Right lobe of liver (tissue), 6 donors: ENCODE measurements at regions not wholly inside any gene's neighbourhood (a gene's known extent, or its start where the extent isn't known, plus 50 kb on each side); places are given as distances from the start of the nearest gene placed in this dataset.

Experiments used
- ATAC-seq, 4 donors: fragments of 200-7000 bp; cut with Tn5 transposase; one replicate each; pipeline ENCODE4 v1.9.1; 2020; ENCODE audit warnings: mild to moderate bottlenecking in 4 of 4, moderate library complexity in 4 of 4
- DNase-seq, 3 donors: peaks; one replicate each; pipeline ENCODE4 v3.0.0-alpha.2; 2020
- H3K27ac ChIP-seq, 3 donors: fragments of 200-600 bp; one replicate each; pipeline ENCODE4 v1.8.0; 2022
- H3K27me3 ChIP-seq, 2 donors: fragments of 200-600 bp; one replicate each; pipeline ENCODE4 v1.8.0; 2022
- H3K36me3 ChIP-seq, 4 donors: fragments of 200-600 bp; sonication (generic) in 1 of 4; one replicate each; pipeline versions ENCODE4 v1.5.1 to v1.8.0; 2017 to 2022; ENCODE audit warnings: control low read depth in 1 of 4
- H3K4me1 ChIP-seq, 4 donors: fragments of 200-600 bp; sonication (generic) in 1 of 4; one replicate each; pipeline versions ENCODE4 v1.5.1 to v1.8.0; 2017 to 2022; ENCODE audit warnings: control low read depth in 1 of 4
- H3K4me3 ChIP-seq, 3 donors: fragments of 200-600 bp; one replicate each; pipeline ENCODE4 v1.8.0; 2022
- H3K9me3 ChIP-seq, 4 donors: fragments of 200-600 bp; sonication (generic) in 1 of 4; one replicate each; pipeline versions ENCODE4 v1.5.1 to v1.8.0; 2017 to 2022; ENCODE audit warnings: control low read depth in 1 of 4
- CTCF ChIP-seq, 4 donors: fragments of 200-600 bp in 3 of 4; fragments of 450-650 bp in 1 of 4; IDR thresholded peaks; one replicate each; pipeline versions ENCODE4 v1.5.1 to v1.8.0; 2016 to 2022; ENCODE audit warnings: antibody characterized with exemption in 4 of 4, mild to moderate bottlenecking in 2 of 4
- POLR2A ChIP-seq: fragments of 450-650 bp; IDR thresholded peaks from one replicate; pipeline ENCODE4 v1.6.1; 2017; ENCODE audit warnings: antibody characterized with exemption, mild to moderate bottlenecking
- WGBS: methylation state at CpG from one replicate; pipeline ENCODE4 v1.1.6; 2018; ENCODE audit warnings: low coverage, low lambda C conversion rate; ENCODE audit not compliant: insufficient coverage; ENCODE audit errors: missing lambda C conversion rate; 5-methylcytosine and 5-hydroxymethylcytosine counted together
- intact Hi-C, 2 donors: fragments of 100-400 bp; cut with DNase I; formaldehyde crosslinking; loops; one replicate each; pipeline versions ENCODE4 v1.11.2 to v1.14.1; 2022
- donor health status: DM: no; HTN: yes; CAD: no.
- donor health status: DM: no; HTN: no; CAD: no.
- donor health status: DM: no; HTN: no; CAD: no.
- donor health status: DM: no; HTN: yes; CAD: no.
- donor health status: DM: no; HTN: yes; CAD: no.

GRCh38 chr7:124550036-124550435 lies 215.6 kb downstream of the GPR37 start:
- no peaks in the 10 kb centered on the region for H3K9me3 ChIP-seq
- H3K36me3 ChIP-seq = no peaks in the 10 kb centered on the region
- 50% methylated on average over 1 of the region's 1 CpG for WGBS
- intact Hi-C loops = no loop called here
- DNase-seq = no peak
- no peak overlapping the region for H3K27ac ChIP-seq
- H3K27me3 ChIP-seq = no peaks in the 10 kb centered on the region
- no peaks in the 10 kb centered on the region for H3K4me1 ChIP-seq
- ATAC-seq = no peak
- TF ChIP-seq CTCF (IDR thresholded peaks at IDR 0.05) (no peak), POLR2A (no peak)
- no peak overlapping the region for H3K4me3 ChIP-seq

GRCh38 chr7:124542476-124542875 lies 223.1 kb downstream of the GPR37 start:
- DNase-seq = no peak
- Histone ChIP-seq H3K27me3 (no peaks in the 10 kb centered on the region), H3K27ac (no peak overlapping the region), H3K4me3 (no peak overlapping the region), H3K36me3 (no peaks in the 10 kb centered on the region), H3K4me1 (no peaks in the 10 kb centered on the region), H3K9me3 (no peaks in the 10 kb centered on the region)
- TF ChIP-seq POLR2A (no peak), CTCF (IDR thresholded peaks at IDR 0.05) (no peak)
- intact Hi-C loops = no loop called here
- WGBS = 75% methylated on average over 1 of the region's 1 CpG
- ATAC-seq = no peak

GRCh38 chr7:124536156-124536762 lies 229.3 kb downstream of the GPR37 start:
- WGBS = 30% methylated on average over 3 of the region's 3 CpGs
- ATAC-seq = peak; percentile 45 to 90 (median 77)

DNA sequence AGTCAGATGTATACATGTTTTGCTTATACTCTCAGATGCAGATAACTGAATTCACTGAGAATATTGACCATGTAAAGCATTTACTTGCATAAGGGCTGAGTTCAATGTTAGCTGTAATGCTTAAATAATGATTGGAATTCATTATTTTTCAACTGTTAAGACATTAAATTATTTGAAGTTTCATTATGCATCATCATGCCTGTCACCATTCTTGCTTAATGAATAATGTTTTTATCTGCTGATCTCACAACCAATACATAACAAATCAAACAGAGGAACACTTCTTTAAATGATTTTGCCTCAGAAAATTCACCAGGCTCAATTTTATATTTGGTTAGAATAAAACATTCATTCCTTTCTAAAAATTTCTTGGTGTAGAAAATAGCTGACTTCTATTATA lies 233.4 kb downstream of the GPR37 start:
- H3K27me3 ChIP-seq = no peaks in the 10 kb centered on the region
- no peak overlapping the region for H3K4me3 ChIP-seq
- no peak overlapping the region for H3K27ac ChIP-seq
- ATAC-seq = no peak
- no peak for DNase-seq
- H3K4me1 ChIP-seq = peaks cover 0 to 14% (median 3%) of the 10 kb centered on the region in 4 donors
- no peaks in the 10 kb centered on the region for H3K36me3 ChIP-seq
- intact Hi-C loops = no loop called here
- TF ChIP-seq POLR2A = no peak
- TF ChIP-seq CTCF (IDR thresholded peaks at IDR 0.05) = no peak
- H3K9me3 ChIP-seq = no peaks in the 10 kb centered on the region

More at GRCh38 chr7:124536156-124536762, 229.3 kb downstream of the GPR37 start:
- TF ChIP-seq CTCF (IDR thresholded peaks at IDR 0.05) = no peak
- no peak for TF ChIP-seq POLR2A
- DNase-seq = no peak
- H3K9me3 ChIP-seq = no peaks in the 10 kb centered on the region
- peaks cover 0 to 14% (median 3%) of the 10 kb centered on the region in 4 donors for H3K4me1 ChIP-seq
- H3K27ac ChIP-seq = peak overlapping the region in 2 of 3 donors; percentile 23 to 36
- H3K4me3 ChIP-seq = no peak overlapping the region
- intact Hi-C loops = no loop called here
- no peaks in the 10 kb centered on the region for H3K27me3 ChIP-seq
- no peaks in the 10 kb centered on the region for H3K36me3 ChIP-seq

DNA sequence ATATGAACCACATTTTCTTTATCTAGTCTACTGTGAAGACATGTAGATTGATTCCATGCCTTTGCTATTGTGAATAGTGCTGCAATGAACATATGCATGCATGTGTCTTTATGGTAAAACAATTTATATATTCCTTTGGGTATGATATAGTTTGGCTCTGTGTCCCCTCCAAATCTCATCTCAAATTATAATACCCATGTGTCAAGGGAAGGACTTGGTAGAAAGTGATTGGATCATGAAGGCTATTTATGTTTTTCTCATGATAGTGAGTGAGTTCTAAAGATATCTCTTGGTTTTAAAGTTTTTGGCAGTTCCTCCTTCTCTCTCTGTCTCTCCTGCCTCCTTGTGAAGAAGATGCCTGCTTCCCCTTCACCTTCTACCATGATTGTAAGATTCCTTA lies 248.7 kb downstream of the GPR37 start:
- Histone ChIP-seq H3K9me3 (no peaks in the 10 kb centered on the region), H3K27ac (no peak overlapping the region), H3K27me3 (no peaks in the 10 kb centered on the region), H3K36me3 (no peaks in the 10 kb centered on the region), H3K4me3 (no peak overlapping the region), H3K4me1 (no peaks in the 10 kb centered on the region)
- DNase-seq (no peak), ATAC-seq (no peak)
- intact Hi-C loops = no loop called here
- no peak for TF ChIP-seq POLR2A
- TF ChIP-seq CTCF (IDR thresholded peaks at IDR 0.05) = no peak
